GM19397 (cell line): ENCODE measurements at regions not wholly inside any gene's neighbourhood (a gene's known extent, or its start where the extent isn't known, plus 50 kb on each side); places are given as distances from the start of the nearest gene placed in this dataset.

Source experiments
- ATAC-seq: cut with Tn5 transposase; IDR thresholded peaks from one replicate; pipeline ENCODE4 v1.9.1; 2021; ENCODE audit warnings: mild to moderate bottlenecking, moderate library complexity; ENCODE audit not compliant: unreplicated experiment

GRCh38 chr4:144902614-144903013, 195.4 kb downstream of the ANAPC10 start:
- ATAC-seq, result no peak

GRCh38 chr4:144903953-144904711, 193.9 kb downstream of the ANAPC10 start:
- ATAC-seq, result no peak

- no peak for ATAC-seq
Measured at GRCh38 chr4:144905286-144905685, 192.7 kb downstream of the ANAPC10 start.

GRCh38 chr4:144906181-144906925, 191.6 kb downstream of the ANAPC10 start:
- ATAC-seq, result peak; percentile 44

- ATAC-seq, result no peak
Measured at GRCh38 chr4:144910723-144911122, 187.3 kb downstream of the ANAPC10 start.
